ENCODE measurements at regions not wholly inside any gene's neighbourhood (a gene's known extent, or its start where the extent isn't known, plus 50 kb on each side); places are given as distances from the start of the nearest gene placed in this dataset.

DNA sequence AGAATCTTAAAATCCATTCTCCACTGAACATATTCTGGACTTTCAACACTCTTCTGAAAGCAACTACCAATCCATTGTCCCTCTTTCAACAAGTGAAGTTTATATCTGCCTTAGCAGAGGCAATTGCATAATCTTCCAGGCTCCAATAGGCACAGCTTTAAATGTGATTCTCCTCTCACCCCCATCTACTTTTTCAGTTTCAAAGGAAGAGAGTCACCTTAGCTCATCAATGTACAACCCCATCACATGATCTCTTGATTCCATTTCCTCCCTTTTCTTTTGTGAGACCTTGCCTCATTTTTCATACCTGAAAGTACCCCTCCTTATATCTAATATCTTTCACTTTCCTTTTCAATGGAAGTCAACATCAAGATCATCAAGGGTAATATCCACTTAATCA is 921.7 kb upstream of the EPHA5 start:
- TF ChIP-seq, protein P1, sequence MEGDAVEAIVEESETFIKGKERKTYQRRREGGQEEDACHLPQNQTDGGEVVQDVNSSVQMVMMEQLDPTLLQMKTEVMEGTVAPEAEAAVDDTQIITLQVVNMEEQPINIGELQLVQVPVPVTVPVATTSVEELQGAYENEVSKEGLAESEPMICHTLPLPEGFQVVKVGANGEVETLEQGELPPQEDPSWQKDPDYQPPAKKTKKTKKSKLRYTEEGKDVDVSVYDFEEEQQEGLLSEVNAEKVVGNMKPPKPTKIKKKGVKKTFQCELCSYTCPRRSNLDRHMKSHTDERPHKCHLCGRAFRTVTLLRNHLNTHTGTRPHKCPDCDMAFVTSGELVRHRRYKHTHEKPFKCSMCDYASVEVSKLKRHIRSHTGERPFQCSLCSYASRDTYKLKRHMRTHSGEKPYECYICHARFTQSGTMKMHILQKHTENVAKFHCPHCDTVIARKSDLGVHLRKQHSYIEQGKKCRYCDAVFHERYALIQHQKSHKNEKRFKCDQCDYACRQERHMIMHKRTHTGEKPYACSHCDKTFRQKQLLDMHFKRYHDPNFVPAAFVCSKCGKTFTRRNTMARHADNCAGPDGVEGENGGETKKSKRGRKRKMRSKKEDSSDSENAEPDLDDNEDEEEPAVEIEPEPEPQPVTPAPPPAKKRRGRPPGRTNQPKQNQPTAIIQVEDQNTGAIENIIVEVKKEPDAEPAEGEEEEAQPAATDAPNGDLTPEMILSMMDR (IDR thresholded peaks at IDR 0.05; ENCODE audit: insufficient read depth, low read length) = no peak
- TF ChIP-seq GABPA (IDR thresholded peaks at IDR 0.05; ENCODE audit: low read depth) = no peak
- TF ChIP-seq, protein P2, sequence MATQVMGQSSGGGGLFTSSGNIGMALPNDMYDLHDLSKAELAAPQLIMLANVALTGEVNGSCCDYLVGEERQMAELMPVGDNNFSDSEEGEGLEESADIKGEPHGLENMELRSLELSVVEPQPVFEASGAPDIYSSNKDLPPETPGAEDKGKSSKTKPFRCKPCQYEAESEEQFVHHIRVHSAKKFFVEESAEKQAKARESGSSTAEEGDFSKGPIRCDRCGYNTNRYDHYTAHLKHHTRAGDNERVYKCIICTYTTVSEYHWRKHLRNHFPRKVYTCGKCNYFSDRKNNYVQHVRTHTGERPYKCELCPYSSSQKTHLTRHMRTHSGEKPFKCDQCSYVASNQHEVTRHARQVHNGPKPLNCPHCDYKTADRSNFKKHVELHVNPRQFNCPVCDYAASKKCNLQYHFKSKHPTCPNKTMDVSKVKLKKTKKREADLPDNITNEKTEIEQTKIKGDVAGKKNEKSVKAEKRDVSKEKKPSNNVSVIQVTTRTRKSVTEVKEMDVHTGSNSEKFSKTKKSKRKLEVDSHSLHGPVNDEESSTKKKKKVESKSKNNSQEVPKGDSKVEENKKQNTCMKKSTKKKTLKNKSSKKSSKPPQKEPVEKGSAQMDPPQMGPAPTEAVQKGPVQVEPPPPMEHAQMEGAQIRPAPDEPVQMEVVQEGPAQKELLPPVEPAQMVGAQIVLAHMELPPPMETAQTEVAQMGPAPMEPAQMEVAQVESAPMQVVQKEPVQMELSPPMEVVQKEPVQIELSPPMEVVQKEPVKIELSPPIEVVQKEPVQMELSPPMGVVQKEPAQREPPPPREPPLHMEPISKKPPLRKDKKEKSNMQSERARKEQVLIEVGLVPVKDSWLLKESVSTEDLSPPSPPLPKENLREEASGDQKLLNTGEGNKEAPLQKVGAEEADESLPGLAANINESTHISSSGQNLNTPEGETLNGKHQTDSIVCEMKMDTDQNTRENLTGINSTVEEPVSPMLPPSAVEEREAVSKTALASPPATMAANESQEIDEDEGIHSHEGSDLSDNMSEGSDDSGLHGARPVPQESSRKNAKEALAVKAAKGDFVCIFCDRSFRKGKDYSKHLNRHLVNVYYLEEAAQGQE (IDR thresholded peaks at IDR 0.05; ENCODE audit: insufficient replicate concordance, low read depth) = no peak

All from HL-60 (cell line).